ENCODE measurements at regions not wholly inside any gene's neighbourhood (a gene's known extent, or its start where the extent isn't known, plus 50 kb on each side); places are given as distances from the start of the nearest gene placed in this dataset.
"Not testable (repeated sequence)": the region's sequence is repeated elsewhere in the genome, so short reads cannot be mapped to it uniquely, and the experiment has no call there.

GRCh38 chr11:106174003-106174402 is 96.5 kb downstream of the AASDHPPT start:
- not testable (repeated sequence) for TF ChIP-seq CTCF, POLR2A (IDR thresholded peaks at IDR 0.05)
- peak in 1 of 2 donors; percentile 42 for TF ChIP-seq POLR2AphosphoS5 (IDR thresholded peaks at IDR 0.05; ENCODE audit: insufficient read depth in 1 of 2, low read depth in 1 of 2)

All from vagina (tissue), 2 donors.